RCC 7860 (cell line): ENCODE measurements at regions not wholly inside any gene's neighbourhood (a gene's known extent, or its start where the extent isn't known, plus 50 kb on each side); places are given as distances from the start of the nearest gene placed in this dataset.
"Not testable (repeated sequence)": the region's sequence is repeated elsewhere in the genome, so short reads cannot be mapped to it uniquely, and the experiment has no call there.

Source experiments
- DNase-seq: peaks from one replicate; pipeline ENCODE4 v3.0.0-alpha.2; 2015; ENCODE audit warnings: low spot score
- FAIRE-seq: peaks from 2 replicates; lab custom pipeline; 2012; peaks lifted over from hg19 to GRCh38; lab: Jason Lieb, UNC

DNA sequence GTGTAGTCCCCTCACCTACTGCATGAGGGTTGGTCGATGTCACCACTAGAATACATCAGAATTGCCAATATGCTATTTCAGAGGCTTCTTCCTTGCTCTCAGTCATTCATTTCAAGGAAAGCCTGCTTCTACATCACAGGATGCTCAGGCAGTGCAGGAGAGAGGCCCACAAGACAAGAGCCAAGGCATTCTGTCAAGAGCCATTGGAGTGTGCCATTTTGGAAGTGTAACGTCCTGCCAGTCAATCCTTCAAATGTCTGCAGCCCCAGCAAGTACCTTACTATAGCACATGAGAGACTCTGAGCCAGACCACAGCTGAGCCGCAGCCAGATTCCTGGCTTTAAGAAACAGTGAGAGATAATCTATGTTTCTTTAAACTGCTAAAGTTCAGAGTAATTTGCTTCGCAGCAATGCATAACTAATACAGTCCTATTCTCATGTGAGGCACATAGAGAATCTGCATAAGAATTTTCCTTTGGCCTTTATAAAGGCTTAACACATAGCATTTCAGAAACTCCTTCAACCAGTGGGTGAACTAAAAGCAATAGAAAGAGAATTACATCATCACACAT is 166.5 kb upstream of the GNAI1 start:
- FAIRE-seq, result no peak
- DNase-seq, result no peak

DNA sequence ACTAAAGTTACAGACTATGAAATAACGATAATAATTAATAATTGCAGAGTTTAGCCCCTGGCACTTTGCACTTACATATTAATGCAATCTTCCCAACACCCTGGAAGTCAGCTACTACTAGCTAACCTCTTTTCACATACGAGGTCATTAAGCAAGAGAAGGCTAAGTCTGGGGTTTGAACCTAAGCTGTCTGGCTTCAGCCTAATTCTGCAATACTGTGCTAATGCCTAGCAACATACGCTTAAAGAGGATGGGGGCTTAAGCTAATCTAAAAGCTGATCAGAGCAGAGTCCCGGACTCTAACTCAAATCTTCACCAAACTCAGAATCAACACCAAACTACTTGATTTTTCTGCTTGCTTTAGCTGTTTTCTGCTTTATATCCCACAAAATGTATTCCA is 168.7 kb upstream of the GNAI1 start:
- DNase-seq (no peak), FAIRE-seq (no peak)

DNA sequence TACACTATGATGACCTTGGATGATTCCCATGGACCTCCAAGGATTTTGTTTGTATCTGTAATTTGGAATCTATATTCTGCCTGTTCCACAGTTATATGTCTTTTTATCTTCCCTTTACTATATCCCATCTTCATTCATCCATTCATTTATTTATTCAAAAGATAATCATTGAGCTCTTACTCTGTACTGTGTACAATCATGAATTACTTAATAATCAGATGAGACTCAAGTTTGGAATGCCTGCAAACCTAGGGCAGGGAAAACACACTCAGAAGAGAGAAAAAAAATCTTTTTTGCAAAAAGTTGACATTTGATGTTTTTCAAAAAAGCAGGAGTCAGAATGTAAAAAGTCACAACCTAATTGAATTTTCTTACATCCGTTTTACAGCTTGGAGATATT is 170.2 kb upstream of the GNAI1 start:
- FAIRE-seq (no peak), DNase-seq (no peak)

DNA sequence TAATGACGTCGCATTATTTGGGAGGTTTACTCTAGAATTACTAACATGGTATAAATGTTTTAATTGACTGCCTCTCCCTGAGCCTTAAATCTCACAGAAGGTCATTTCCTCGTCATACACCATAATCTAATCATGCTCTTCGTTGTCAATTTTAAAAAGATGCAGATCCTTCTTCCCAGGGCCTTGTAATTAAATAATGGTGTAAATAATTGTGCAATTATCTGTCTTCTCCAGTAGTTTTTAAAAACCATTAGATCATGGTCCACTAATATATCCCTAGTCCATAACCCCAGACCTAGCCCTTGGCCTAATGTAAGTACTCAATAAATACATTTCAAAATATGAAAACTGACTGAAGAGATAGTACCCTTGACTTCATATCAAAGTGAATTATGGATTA is 181.5 kb upstream of the GNAI1 start:
- DNase-seq, result no peak
- no peak for FAIRE-seq

DNA sequence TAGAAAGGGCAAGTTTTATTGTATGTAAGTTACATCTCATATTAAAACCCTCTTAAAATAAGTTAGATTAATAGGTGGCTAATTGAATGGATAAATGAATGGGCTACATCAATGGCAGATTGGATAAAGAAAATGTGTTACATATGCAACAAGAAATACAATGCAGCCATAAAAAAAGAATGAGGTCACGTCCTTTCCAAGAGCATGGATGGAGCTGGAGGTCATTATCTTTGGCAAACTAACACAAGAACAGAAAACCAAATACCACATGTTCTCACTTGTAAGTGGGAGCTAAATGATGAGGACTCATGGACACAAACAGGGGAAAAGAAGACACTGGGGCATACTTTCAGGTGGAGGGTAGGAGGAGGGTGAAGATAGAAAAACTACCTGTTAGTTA is 182.2 kb upstream of the GNAI1 start:
- no peak for FAIRE-seq
- no peak for DNase-seq

DNA sequence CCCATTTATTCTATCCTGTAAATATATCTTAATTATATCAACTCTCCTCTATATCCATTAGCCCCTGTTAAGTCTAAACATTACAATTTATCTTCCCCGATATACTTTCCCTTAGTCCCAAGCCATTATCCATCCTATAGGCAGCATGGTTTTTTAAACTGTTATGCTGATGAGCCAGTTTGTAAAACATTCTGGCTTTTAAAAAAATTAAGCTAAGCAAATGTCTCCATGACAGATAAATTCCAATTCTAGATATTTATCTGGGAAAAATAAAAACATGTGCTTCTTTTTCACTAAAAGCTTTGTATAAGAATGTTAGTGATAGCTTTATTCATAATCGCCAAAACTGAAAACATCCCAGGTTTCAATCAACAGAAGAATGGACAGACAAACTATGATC is 183.2 kb upstream of the GNAI1 start:
- DNase-seq (no peak), FAIRE-seq (no peak)

DNA sequence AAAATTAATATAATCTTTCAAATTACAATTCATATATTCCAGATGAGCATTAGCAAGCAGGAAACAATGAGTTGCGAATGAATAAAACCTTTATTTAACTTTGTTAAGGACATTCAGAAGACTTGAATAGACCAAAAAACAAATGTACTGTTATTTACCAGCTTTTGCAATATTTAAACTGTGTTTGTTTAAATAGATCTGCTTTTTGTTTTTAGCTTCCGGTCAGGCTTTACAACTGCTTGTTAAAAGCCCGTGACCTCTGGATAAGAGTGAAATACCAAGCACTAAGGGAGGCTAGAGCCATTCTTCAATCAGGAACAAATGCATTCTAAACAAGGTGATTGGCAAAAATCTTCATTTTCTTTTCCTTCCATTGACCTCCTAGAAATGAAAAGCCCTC is 184.9 kb upstream of the GNAI1 start:
- DNase-seq (no peak), FAIRE-seq (no peak)

DNA sequence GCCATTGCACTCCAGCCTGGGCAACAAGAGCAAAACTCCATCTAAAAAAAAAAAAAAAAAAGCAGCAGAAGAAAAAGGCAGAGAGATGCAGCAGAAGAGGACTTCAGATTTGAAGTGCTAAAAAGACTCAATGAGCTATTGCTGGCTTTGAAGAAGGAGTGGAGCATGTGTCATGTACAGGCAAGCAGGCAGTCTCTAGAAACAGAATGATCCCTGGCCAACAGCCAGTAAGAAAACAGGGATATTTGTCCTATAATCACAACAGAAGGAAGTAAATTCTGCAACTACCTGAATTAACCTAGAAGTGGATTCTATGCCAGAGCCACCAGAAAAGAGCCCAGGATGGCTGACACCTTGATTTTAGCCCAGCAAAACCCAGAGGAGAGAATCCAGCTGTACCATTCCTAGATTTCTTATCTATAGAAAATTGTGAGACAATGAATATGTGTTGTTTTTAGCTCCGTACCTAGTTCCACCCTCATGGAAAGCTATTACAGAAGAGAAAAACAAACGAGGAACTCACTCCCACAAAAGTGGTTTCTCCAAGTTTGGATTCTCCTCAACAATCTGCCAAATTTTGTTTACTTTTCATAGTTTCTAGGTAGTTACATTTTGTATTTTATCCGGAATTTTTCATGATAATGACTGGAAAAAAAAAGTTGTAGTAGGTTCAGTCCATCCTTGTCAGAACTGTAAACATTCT is 198.2 kb upstream of the GNAI1 start:
- no peak for FAIRE-seq
- no peak for DNase-seq

DNA sequence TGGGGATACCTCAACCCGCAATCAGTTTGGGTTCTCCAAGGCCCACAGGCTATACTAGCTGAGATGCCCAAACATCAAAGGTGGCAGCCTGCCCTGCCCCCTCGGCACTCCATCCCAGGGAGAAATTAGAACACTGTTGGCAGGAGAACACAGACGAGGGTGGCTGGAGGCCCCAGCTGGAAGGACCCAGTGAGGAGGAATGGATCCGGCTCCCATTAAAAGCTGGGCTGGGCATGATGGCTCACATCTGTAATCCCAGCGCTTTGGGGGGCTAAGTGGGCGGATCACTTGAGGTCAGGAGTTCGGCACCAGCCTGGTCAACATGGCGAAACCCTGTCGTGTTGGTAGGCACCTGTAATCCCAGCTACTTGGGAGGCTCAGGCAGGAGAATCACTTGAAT is 199.9 kb upstream of the GNAI1 start:
- FAIRE-seq, result no peak
- DNase-seq, result no peak

DNA sequence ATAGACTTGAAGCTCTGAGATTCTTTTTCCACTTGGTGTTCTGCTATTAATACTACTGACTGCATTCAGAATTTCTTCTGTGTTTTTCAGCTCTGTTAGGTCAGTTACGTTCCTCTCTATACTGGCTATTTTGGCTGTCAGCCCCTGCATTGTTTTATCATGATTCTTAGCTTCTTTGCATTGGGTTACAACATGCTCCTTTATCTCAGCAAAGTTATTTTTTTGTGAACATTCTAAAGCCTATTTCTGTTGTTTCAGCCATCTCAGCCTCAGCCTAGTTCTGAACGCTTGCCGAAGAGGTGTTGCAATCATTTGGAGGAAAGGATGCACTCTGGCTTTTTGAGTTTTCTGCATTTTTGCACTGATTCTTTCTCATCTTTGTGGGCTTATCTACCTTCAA is 201.5 kb upstream of the GNAI1 start:
- FAIRE-seq, result no peak
- DNase-seq, result no peak

DNA sequence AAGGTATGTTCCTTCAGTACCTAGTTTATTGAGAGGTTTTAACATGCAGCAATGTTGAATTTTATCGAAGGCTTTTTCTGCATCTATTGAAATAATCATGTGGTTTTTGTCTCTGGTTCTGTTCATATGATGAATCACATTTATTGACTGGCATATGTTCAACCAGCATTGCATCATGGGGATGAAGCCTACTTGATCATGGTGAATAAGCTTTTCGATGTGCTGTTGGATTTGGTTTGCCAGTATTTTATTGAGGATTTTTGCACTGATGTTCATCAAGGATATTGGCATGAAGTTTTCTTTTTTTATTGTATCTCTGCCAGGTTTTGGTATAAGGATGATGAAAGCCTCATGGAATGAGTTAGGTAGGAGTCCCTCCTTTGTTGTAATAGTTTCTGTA is 204.0 kb upstream of the GNAI1 start:
- FAIRE-seq (no peak), DNase-seq (no peak)

DNA sequence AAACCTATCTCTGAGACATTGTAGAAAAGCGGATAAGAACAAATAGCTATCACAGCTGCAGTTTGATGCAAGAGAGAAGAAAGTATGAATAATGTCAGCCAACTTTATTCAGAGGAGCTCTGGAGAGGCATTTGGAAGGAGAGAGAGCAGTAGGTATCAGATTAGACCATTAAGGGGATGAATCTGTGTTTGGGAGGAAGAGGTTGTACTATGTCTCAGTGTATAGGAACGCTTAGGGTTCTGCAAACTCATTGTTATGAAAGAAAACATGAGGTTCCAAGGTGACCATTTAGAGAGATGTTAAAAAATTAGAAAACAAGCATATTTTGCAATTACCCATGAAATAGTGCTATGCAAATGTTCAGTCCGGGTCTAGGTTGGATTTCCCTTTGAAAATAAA is 207.5 kb upstream of the GNAI1 start:
- FAIRE-seq (no peak), DNase-seq (no peak)

DNA sequence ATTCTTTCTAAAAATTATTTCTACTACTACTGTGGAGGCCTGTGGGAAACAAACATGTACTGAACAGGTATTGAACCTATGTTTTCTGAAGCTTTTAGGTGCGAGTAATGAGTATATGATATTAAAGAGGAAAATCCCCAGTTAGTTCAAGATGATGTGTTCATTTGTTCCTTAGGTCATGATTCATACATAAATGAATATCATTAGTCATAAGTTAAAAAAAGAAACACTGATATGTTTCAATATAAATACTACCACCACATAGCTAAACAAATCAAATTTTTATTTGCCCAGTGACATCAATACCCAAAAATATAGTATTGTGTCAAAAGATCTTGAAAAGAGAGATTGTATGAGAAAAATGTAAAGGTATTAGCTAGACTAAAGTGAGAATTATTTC is 210.7 kb upstream of the GNAI1 start:
- no peak for DNase-seq
- FAIRE-seq, result no peak

DNA sequence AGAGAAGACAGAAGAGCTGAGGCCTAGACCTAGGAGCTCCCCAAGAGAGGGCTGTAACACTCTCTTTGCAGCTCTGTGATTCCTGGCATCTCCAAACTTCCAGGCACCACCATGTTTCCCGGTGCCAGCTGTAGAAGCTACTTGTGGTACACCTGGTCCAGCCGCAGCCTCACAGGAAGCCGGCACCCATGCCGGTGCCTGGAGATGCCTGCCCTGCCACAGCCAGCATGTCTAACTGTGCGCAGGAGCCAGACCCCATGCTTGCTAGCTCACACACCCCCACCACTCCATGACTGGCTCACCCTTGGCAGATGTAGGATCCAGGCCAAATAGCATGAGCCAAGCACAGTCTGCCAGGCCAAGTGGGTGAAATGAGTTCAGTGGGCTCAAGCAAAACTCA is 211.7 kb upstream of the GNAI1 start:
- FAIRE-seq (no peak), DNase-seq (no peak)

DNA sequence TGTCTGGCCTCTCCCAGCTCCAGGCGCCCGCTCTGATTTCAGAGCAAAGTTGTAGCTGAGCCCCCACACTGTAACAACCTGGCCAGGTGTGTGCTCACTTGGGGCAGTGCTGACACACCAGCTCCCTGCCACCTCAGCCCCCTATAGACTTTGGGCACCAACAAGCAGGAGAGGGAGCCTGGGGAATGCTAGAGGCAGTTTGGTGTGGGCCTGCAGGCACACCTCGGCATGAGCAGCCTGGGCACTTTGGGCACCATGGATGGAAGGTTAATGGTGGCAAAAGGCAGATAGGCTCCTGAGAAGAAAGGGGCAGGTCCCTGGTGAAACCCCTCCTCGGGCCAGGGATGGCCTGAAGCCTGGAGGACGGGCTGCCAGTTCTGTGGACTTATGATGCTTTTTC is 212.7 kb upstream of the GNAI1 start:
- FAIRE-seq (no peak), DNase-seq (no peak)

DNA sequence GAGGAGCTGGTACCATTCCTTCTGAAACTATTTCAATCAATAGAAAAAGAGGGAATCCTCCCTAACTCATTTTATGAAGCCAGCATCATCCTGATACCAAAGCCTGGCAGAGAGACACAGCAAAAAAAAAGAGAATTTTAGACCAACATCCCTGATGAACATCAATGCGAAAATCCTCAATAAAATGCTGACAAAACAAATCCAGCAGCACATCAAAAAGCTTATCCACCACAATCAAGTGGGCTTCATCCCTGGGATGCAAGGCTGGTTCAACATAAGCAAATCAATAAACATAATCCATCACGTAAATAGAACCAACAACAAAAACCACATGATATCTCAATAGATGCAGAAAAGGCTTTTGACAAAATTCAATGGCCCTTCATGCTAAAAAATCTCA is 216.0 kb upstream of the GNAI1 start:
- not testable (repeated sequence) for FAIRE-seq, DNase-seq

DNA sequence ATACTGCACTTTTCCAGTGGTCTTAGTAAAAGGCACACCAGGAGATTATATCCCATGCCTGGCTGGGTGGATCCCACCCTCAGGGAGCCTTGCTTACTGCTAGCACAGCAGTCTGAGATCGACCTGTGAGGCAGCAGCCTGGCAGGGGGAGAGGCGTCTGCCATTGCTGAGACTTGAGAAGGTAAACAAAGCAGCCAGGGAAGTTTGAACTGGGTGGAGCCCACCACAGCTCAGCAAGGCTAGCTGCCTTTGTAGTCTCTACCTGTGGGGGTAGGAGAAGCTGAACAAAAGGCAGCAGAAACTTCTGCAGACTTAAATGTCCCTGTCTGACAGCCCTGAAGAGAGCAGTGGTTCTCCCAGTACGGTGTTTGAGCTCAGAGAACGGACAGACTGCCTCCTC is 219.3 kb upstream of the GNAI1 start:
- not testable (repeated sequence) for FAIRE-seq, DNase-seq

DNA sequence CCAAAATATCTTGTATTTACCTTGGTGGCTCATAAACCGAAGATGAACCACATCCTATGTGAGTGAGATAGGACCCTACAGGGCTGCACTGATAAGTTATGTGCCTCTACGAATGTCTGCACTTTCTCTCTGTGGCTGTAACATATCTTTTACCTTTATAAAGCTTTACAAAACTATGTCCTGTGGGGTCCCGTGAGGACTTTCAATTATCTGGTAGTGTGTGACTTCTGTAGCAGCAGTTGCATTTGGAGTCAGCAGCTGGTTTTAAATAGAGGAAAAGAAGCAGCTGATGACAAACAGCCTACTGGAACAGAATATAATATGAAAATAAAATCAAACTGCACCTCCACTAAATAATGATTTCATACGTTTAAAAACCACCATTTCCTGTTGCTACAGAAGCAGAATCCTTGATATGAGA is 222.4 kb upstream of the GNAI1 start:
- DNase-seq (no peak), FAIRE-seq (no peak)

DNA sequence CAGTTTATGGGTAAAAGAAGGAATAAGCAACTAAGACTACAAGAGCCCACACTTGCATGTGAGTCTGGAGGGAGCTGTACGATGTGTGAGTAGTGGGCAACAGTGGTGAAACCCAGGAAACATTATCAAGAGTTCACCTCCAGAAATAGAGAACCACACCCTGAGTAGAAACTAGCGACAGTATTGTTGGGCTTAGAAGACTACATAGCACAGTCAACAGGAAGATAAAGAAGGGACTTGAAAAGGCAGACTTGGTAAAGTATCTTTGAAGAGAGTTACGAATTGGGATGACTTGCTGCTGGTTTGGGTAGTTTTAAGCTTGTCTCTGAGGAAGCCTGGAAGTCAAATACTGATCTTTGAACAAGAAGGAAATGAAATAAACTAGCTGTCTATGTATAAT is 223.2 kb upstream of the GNAI1 start:
- DNase-seq, result no peak
- no peak for FAIRE-seq

DNA sequence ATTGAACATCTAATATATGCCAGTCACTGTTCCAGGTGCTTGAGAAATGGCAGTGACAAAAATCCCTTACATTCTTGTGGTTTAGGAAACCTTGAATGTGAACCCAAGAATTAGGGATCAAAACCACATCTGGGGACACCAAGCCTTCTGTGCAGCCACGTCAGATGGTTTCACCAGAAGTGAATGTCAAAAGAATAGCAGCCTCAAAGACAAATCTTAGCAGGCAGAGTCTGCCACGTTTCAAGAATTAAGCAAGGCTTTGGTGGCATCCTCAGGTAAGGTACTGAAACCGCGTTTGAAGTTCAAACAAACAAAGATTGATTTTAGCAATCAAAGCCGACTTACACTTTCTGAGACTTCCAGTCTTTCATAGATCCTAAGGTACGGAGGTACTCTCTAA is 225.5 kb upstream of the GNAI1 start:
- FAIRE-seq (no peak), DNase-seq (no peak)

DNA sequence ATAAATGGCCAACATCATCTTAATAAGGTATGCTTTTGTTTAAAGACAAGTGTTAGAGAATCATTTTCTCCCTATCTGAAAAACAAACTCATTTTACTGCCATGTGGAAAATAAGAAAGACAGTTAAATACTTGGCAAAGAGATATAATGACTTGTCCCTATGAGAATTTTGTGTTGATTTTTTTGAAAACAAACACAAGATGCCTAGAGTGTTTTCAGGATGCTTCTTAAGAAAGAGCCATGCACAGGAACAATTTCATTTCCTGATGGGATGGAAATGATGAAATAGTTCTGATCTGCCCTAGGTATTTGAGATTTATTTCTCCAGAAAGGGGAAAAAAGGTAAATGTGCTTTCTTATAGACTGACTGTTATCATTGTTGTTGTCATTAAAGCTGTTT is 237.5 kb upstream of the GNAI1 start:
- DNase-seq (no peak), FAIRE-seq (no peak)

DNA sequence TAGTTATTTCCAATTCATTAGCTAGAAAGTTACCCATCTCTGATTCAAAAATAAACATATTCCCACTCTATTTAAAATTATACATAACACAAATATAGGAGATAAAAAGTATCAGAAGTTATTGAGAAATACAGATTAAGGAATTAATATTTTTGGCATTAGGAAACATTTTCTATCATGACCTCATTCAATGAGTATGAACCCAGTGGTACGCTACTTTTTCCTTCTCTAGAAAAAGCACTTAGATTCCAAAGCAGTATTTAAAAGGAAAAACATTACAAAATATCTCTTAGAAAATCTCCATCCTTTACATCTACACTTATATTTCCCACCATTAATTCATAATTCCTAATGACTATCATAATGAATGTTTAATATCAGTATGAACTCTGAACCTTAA is 240.6 kb upstream of the GNAI1 start:
- FAIRE-seq (no peak), DNase-seq (no peak)

DNA sequence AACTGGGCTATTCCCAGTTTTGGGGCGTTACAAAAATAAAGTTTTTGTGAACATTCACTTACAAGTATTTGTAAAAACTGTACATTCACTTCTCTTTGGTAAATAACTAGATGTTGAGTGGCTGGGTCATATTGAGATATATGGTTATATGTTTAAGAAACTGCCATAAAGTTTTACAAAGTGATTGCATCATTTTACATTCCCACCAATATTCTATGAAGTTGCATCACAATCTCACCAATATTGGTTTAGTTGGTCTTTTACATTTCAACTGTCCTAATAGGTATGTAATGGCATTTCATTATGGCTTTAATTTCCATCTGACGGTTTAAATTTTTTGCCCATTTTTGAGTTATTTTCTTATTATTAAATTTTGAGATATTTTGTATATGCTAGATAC is 251.7 kb upstream of the GNAI1 start:
- no peak for DNase-seq
- no peak for FAIRE-seq
